Liver (tissue), 8 donors: ENCODE measurements at regions not wholly inside any gene's neighbourhood (a gene's known extent, or its start where the extent isn't known, plus 50 kb on each side); places are given as distances from the start of the nearest gene placed in this dataset.

ENCODE experiments used
- DNase-seq: peaks from one replicate; pipeline ENCODE4 v3.0.0-alpha.2; 2017; ENCODE audit warnings: low spot score
- H3K27ac ChIP-seq, 2 donors: one replicate each; pipeline ENCODE4 v1.7.0; 2013; ENCODE audit warnings: inconsistent platforms in 2 of 2, low read length in 2 of 2, control low read depth in 1 of 2, low read depth in 1 of 2, mild to moderate bottlenecking in 1 of 2
- H3K27me3 ChIP-seq, 4 donors: one replicate each; pipeline versions ENCODE4 v1.6.1 to v1.7.0; 2013; ENCODE audit warnings: low read length in 3 of 4, inconsistent platforms in 1 of 4, mild to moderate bottlenecking in 1 of 4, moderate library complexity in 1 of 4; ENCODE audit not compliant: control insufficient read depth in 4 of 4, insufficient read depth in 4 of 4
- H3K36me3 ChIP-seq, 4 donors: one replicate each; pipeline versions ENCODE4 v1.6.1 to v1.7.0; 2013; ENCODE audit warnings: low read length in 3 of 4, mild to moderate bottlenecking in 3 of 4, low read depth in 1 of 4, moderate library complexity in 1 of 4; ENCODE audit not compliant: control insufficient read depth in 4 of 4, insufficient read depth in 3 of 4
- H3K4me1 ChIP-seq, 4 donors: one replicate each; pipeline versions ENCODE4 v1.6.1 to v1.7.0; 2013; ENCODE audit warnings: low read length in 3 of 4, mild to moderate bottlenecking in 3 of 4, moderate library complexity in 1 of 4; ENCODE audit not compliant: control insufficient read depth in 4 of 4, insufficient read depth in 4 of 4
- H3K4me3 ChIP-seq, 3 donors: one replicate each; pipeline versions ENCODE4 v1.6.1 to v1.7.0; 2013; ENCODE audit warnings: low read length in 3 of 3, control low read depth in 1 of 3, low read depth in 1 of 3, mild to moderate bottlenecking in 1 of 3
- H3K9ac ChIP-seq, 2 donors: one replicate each; pipeline ENCODE4 v1.7.0; 2013; ENCODE audit warnings: low read length in 2 of 2, mild to moderate bottlenecking in 2 of 2, moderate library complexity in 2 of 2, control low read depth in 1 of 2, low read depth in 1 of 2
- H3K9me3 ChIP-seq, 4 donors: one replicate each; pipeline versions ENCODE4 v1.6.1 to v1.7.0; 2013; ENCODE audit warnings: low read length in 3 of 4; ENCODE audit not compliant: control insufficient read depth in 4 of 4
- EGR1 ChIP-seq, 2 donors: IDR thresholded peaks; 2 replicates each; pipeline ENCODE4 v1.6.1; 2016 to 2018; ENCODE audit warnings: antibody characterized with exemption in 2 of 2, low read depth in 2 of 2
- FOXA1 ChIP-seq: IDR thresholded peaks from 2 replicates; pipeline ENCODE4 v1.6.1; 2016; ENCODE audit warnings: antibody characterized with exemption
- FOXA2 ChIP-seq: IDR thresholded peaks from 2 replicates; pipeline ENCODE4 v1.6.1; 2016; ENCODE audit warnings: antibody characterized with exemption
- GABPA ChIP-seq, 2 donors: IDR thresholded peaks in 1 of 2; conservative IDR thresholded peaks in 1 of 2; 2 replicates each; pipeline ENCODE4 v1.6.1; 2016; ENCODE audit warnings: antibody characterized with exemption in 2 of 2, mild to moderate bottlenecking in 1 of 2, moderate library complexity in 1 of 2
- HNF4A ChIP-seq, 2 donors: conservative IDR thresholded peaks; 2 replicates each; pipeline ENCODE4 v1.6.1; 2016; ENCODE audit warnings: antibody characterized with exemption in 2 of 2, mild to moderate bottlenecking in 2 of 2
- HNF4G ChIP-seq: IDR thresholded peaks from 2 replicates; pipeline ENCODE4 v1.6.1; 2016; ENCODE audit warnings: antibody characterized with exemption
- JUND ChIP-seq, 2 donors: IDR thresholded peaks; 2 replicates each; pipeline ENCODE4 v1.6.1; 2016; ENCODE audit warnings: antibody characterized with exemption in 2 of 2
- NR2F2 ChIP-seq: IDR thresholded peaks from 2 replicates; pipeline ENCODE4 v1.6.1; 2016; ENCODE audit warnings: antibody characterized with exemption
- RAD21 ChIP-seq, 2 donors: IDR thresholded peaks; 2 replicates each; pipeline ENCODE4 v1.6.1; 2016; ENCODE audit warnings: antibody characterized with exemption in 2 of 2, mild to moderate bottlenecking in 2 of 2
- RXRA ChIP-seq, 2 donors: IDR thresholded peaks; 2 replicates each; pipeline ENCODE4 v1.6.1; 2017 to 2018; ENCODE audit warnings: antibody characterized with exemption in 2 of 2, mild to moderate bottlenecking in 1 of 2
- SP1 ChIP-seq: IDR thresholded peaks from 2 replicates; pipeline ENCODE4 v1.6.1; 2018; ENCODE audit warnings: antibody characterized with exemption, mild to moderate bottlenecking
- TAF1 ChIP-seq: conservative IDR thresholded peaks from 2 replicates; pipeline ENCODE4 v1.6.1; 2016; ENCODE audit warnings: antibody characterized with exemption, mild to moderate bottlenecking
- YY1 ChIP-seq: IDR thresholded peaks from 2 replicates; pipeline ENCODE4 v1.6.1; 2016; ENCODE audit warnings: antibody characterized with exemption, mild to moderate bottlenecking
- WGBS: extraction: QIAGEN DNeasy Blood & Tissue Kit; methylation state at CpG from one replicate; pipeline ENCODE4 v1.1.7; 2013; 5-methylcytosine and 5-hydroxymethylcytosine counted together
- TF ChIP-seq, protein P1 (sequence below): IDR thresholded peaks from 2 replicates; pipeline ENCODE4 v1.6.1; 2016; ENCODE audit warnings: antibody characterized with exemption
- TF ChIP-seq, protein P2 (sequence below): IDR thresholded peaks from 2 replicates; pipeline ENCODE4 v1.6.1; 2016; ENCODE audit warnings: antibody characterized with exemption
- TF ChIP-seq, protein P3 (sequence below): IDR thresholded peaks from 2 replicates; pipeline ENCODE4 v1.6.1; 2016; ENCODE audit warnings: antibody characterized with exemption
- TF ChIP-seq, protein P4 (sequence below): fragments of 150-350 bp; IDR thresholded peaks from 2 replicates; pipeline ENCODE4 v1.5.1; 2017; ENCODE audit warnings: improper control_type of control experiment, low read depth, low read length; ENCODE audit not compliant: missing input control
- TF ChIP-seq, protein P5 (sequence below): IDR thresholded peaks from 2 replicates; pipeline ENCODE4 v1.6.1; 2016; ENCODE audit warnings: antibody characterized with exemption, mild to moderate bottlenecking
- donor health status: healthy.
- donor health status: healthy.
- donor health status: healthy.
- donor health status: healthy.
- donor health status: healthy.

DNA sequence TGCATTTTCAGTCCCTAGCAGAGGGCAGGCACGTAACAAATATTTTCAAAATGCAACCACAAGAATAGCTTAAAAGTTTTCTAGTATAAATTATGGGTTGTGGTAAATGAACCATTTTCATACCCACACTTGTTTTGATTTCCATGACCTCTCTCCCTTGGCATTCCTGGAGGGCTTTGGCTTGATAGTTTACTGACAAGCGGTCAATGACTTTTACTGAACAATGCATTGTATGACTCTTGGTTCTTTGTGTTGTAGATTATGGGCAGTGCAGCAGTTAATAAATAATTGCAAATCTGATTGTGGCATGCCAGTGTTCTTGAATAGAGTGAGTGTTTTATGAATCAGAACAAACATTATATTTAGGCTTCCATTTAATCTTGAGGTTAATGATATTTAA, 285.2 kb upstream of the ARX start:
- Histone ChIP-seq H3K36me3 (no peaks in the 10 kb centered on the region), H3K27ac (no peak overlapping the region), H3K4me3 (no peak overlapping the region), H3K27me3 (no peaks in the 10 kb centered on the region), H3K4me1 (no peaks in the 10 kb centered on the region), H3K9me3 (no peaks in the 10 kb centered on the region), H3K9ac (no peak overlapping the region)
- WGBS = 71% methylated on average over 2 of the region's 2 CpGs
- TF ChIP-seq, protein P1, sequence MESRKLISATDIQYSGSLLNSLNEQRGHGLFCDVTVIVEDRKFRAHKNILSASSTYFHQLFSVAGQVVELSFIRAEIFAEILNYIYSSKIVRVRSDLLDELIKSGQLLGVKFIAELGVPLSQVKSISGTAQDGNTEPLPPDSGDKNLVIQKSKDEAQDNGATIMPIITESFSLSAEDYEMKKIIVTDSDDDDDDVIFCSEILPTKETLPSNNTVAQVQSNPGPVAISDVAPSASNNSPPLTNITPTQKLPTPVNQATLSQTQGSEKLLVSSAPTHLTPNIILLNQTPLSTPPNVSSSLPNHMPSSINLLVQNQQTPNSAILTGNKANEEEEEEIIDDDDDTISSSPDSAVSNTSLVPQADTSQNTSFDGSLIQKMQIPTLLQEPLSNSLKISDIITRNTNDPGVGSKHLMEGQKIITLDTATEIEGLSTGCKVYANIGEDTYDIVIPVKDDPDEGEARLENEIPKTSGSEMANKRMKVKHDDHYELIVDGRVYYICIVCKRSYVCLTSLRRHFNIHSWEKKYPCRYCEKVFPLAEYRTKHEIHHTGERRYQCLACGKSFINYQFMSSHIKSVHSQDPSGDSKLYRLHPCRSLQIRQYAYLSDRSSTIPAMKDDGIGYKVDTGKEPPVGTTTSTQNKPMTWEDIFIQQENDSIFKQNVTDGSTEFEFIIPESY = no peak
- TF ChIP-seq, protein P2, sequence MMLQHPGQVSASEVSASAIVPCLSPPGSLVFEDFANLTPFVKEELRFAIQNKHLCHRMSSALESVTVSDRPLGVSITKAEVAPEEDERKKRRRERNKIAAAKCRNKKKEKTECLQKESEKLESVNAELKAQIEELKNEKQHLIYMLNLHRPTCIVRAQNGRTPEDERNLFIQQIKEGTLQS = no peak
- no peak for TF ChIP-seq HNF4A (conservative IDR thresholded peaks at IDR 0.05)
- no peak for TF ChIP-seq HNF4G
- TF ChIP-seq TAF1 = no peak
- no peak for TF ChIP-seq FOXA2
- no peak for TF ChIP-seq SP1
- TF ChIP-seq, protein P3, sequence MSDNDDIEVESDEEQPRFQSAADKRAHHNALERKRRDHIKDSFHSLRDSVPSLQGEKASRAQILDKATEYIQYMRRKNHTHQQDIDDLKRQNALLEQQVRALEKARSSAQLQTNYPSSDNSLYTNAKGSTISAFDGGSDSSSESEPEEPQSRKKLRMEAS = no peak
- TF ChIP-seq, protein P4, sequence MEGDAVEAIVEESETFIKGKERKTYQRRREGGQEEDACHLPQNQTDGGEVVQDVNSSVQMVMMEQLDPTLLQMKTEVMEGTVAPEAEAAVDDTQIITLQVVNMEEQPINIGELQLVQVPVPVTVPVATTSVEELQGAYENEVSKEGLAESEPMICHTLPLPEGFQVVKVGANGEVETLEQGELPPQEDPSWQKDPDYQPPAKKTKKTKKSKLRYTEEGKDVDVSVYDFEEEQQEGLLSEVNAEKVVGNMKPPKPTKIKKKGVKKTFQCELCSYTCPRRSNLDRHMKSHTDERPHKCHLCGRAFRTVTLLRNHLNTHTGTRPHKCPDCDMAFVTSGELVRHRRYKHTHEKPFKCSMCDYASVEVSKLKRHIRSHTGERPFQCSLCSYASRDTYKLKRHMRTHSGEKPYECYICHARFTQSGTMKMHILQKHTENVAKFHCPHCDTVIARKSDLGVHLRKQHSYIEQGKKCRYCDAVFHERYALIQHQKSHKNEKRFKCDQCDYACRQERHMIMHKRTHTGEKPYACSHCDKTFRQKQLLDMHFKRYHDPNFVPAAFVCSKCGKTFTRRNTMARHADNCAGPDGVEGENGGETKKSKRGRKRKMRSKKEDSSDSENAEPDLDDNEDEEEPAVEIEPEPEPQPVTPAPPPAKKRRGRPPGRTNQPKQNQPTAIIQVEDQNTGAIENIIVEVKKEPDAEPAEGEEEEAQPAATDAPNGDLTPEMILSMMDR = no peak
- no peak for TF ChIP-seq GABPA (IDR thresholded peaks at IDR 0.05 in 1 of 2, conservative IDR thresholded peaks at IDR 0.05 in 1 of 2)
- no peak for TF ChIP-seq JUND (IDR thresholded peaks at IDR 0.05)
- TF ChIP-seq FOXA1 = no peak
- no peak for TF ChIP-seq RXRA (IDR thresholded peaks at IDR 0.05)
- TF ChIP-seq, protein P5, sequence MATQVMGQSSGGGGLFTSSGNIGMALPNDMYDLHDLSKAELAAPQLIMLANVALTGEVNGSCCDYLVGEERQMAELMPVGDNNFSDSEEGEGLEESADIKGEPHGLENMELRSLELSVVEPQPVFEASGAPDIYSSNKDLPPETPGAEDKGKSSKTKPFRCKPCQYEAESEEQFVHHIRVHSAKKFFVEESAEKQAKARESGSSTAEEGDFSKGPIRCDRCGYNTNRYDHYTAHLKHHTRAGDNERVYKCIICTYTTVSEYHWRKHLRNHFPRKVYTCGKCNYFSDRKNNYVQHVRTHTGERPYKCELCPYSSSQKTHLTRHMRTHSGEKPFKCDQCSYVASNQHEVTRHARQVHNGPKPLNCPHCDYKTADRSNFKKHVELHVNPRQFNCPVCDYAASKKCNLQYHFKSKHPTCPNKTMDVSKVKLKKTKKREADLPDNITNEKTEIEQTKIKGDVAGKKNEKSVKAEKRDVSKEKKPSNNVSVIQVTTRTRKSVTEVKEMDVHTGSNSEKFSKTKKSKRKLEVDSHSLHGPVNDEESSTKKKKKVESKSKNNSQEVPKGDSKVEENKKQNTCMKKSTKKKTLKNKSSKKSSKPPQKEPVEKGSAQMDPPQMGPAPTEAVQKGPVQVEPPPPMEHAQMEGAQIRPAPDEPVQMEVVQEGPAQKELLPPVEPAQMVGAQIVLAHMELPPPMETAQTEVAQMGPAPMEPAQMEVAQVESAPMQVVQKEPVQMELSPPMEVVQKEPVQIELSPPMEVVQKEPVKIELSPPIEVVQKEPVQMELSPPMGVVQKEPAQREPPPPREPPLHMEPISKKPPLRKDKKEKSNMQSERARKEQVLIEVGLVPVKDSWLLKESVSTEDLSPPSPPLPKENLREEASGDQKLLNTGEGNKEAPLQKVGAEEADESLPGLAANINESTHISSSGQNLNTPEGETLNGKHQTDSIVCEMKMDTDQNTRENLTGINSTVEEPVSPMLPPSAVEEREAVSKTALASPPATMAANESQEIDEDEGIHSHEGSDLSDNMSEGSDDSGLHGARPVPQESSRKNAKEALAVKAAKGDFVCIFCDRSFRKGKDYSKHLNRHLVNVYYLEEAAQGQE = no peak
- TF ChIP-seq RAD21 (IDR thresholded peaks at IDR 0.05) = no peak
- TF ChIP-seq YY1 = no peak
- no peak for TF ChIP-seq NR2F2
- no peak for TF ChIP-seq EGR1 (IDR thresholded peaks at IDR 0.05; ENCODE audit: low read depth in 2 of 2)
- no peak for DNase-seq

DNA sequence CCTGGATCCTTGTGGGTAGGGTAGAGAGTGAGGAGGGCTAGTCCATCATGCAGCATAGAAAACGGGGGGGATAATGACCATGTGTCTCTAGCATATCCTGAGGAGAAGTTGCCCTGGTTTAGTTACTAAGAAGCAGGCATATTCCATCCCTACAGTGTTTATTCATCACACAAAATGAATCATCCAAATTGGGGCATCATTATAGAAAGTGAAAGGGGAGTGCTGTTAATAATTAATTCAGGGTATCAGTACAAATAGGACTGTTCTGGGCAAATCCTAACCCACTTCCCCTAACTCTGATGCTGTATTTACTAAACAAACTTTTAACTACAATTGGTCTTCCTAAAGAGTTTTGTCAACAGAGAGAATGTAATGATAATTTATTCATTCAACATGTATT, 281.1 kb upstream of the ARX start:
- Histone ChIP-seq H3K4me3 (no peak overlapping the region), H3K9me3 (no peaks in the 10 kb centered on the region), H3K27me3 (no peaks in the 10 kb centered on the region), H3K9ac (no peak overlapping the region), H3K36me3 (no peaks in the 10 kb centered on the region), H3K27ac (no peak overlapping the region), H3K4me1 (no peaks in the 10 kb centered on the region)
- DNase-seq = no peak
- 54% methylated on average over 1 of the region's 1 CpG for WGBS
- TF ChIP-seq SP1 = no peak
- TF ChIP-seq RAD21 (IDR thresholded peaks at IDR 0.05) = no peak
- TF ChIP-seq TAF1 = no peak
- no peak for TF ChIP-seq JUND (IDR thresholded peaks at IDR 0.05)
- TF ChIP-seq FOXA2 = no peak
- TF ChIP-seq, protein P1 = no peak
- no peak for TF ChIP-seq HNF4G
- TF ChIP-seq GABPA (IDR thresholded peaks at IDR 0.05 in 1 of 2, conservative IDR thresholded peaks at IDR 0.05 in 1 of 2) = no peak
- TF ChIP-seq, protein P3 = no peak
- TF ChIP-seq YY1 = no peak
- TF ChIP-seq, protein P5 = no peak
